SH-SY5Y (cell line): ENCODE measurements at regions not wholly inside any gene's neighbourhood (a gene's known extent, or its start where the extent isn't known, plus 50 kb on each side); places are given as distances from the start of the nearest gene placed in this dataset.

Experiments used
- GATA2 ChIP-seq: IDR thresholded peaks from 2 replicates; pipeline ENCODE4 v1.6.1; 2011; ENCODE audit warnings: mild to moderate bottlenecking, low read depth, low read length
- GATA3 ChIP-seq: IDR thresholded peaks from 2 replicates; pipeline ENCODE4 v1.6.1; 2011; ENCODE audit warnings: low read depth, mild to moderate bottlenecking, low read length, moderate library complexity

- TF ChIP-seq GATA2 (no peak), GATA3 (no peak)
Measured at GRCh38 chr2:41936771-41937463, 110.9 kb upstream of the PKDCC start.

GRCh38 chr2:41937464-41937906, 110.3 kb upstream of the PKDCC start:
- TF ChIP-seq GATA2 (no peak), GATA3 (no peak)

GRCh38 chr2:41937921-41938708, 109.7 kb upstream of the PKDCC start:
- TF ChIP-seq GATA2, result no peak
- no peak for TF ChIP-seq GATA3

GRCh38 chr2:41940060-41940744, 107.6 kb upstream of the PKDCC start:
- TF ChIP-seq GATA2, result no peak
- no peak for TF ChIP-seq GATA3

GRCh38 chr2:41940745-41941063, 107.1 kb upstream of the PKDCC start:
- TF ChIP-seq GATA3 (no peak), GATA2 (no peak)

GRCh38 chr2:41941831-41942230, 106.0 kb upstream of the PKDCC start:
- TF ChIP-seq GATA2, result no peak

- TF ChIP-seq GATA2, result no peak
- TF ChIP-seq GATA3, result no peak
Measured at GRCh38 chr2:41942278-41942677, 105.5 kb upstream of the PKDCC start.

GRCh38 chr2:41943159-41943558, 104.7 kb upstream of the PKDCC start:
- TF ChIP-seq GATA2, result no peak
- no peak for TF ChIP-seq GATA3

GRCh38 chr2:41944220-41944880, 103.5 kb upstream of the PKDCC start:
- TF ChIP-seq GATA2 (no peak), GATA3 (no peak)

GRCh38 chr2:41947701-41948396, 100.0 kb upstream of the PKDCC start:
- TF ChIP-seq GATA2 (peak; percentile 90), GATA3 (no peak)

- TF ChIP-seq GATA2 (no peak), GATA3 (no peak)
Measured at GRCh38 chr2:41948397-41948763, 99.4 kb upstream of the PKDCC start.

GRCh38 chr2:41949091-41949882, 98.5 kb upstream of the PKDCC start:
- no peak for TF ChIP-seq GATA2
- no peak for TF ChIP-seq GATA3

GRCh38 chr2:41949883-41950665, 97.7 kb upstream of the PKDCC start:
- TF ChIP-seq GATA3, result no peak
- no peak for TF ChIP-seq GATA2
